IMR-90 (cell line): ENCODE measurements at regions not wholly inside any gene's neighbourhood (a gene's known extent, or its start where the extent isn't known, plus 50 kb on each side); places are given as distances from the start of the nearest gene placed in this dataset.

Experiments
- ATAC-seq: fragments of 200-7000 bp; cut with Tn5 transposase; 2 replicates; pipeline ENCODE4 v1.9.1; 2020; ENCODE audit warnings: low read depth, mild to moderate bottlenecking, moderate library complexity
- BruUV-seq: library from RNA; stranded (reverse); fragments of 400-500 nt; replicated peaks from 2 replicates; lab custom pipeline; 2021; lab: Mats Ljungman, UMichigan
- CTCF ChIA-PET: fragments of 300-600 bp; formaldehyde crosslinking; extraction: SDS; loops from one replicate; lab custom pipeline; 2021; ENCODE audit warnings: antibody characterized with exemption; lab: Yijun Ruan, JAX
- POLR2A ChIA-PET: fragments of 300-600 bp; sonication (Branson Sonifier 250); formaldehyde crosslinking; loops from one replicate; lab custom pipeline; 2022; ENCODE audit warnings: antibody characterized with exemption; ENCODE audit not compliant: unreplicated experiment; lab: Charles Lee
- DNase-seq: peaks from one replicate; pipeline ENCODE4 v3.0.0; 2013
- H2AFZ ChIP-seq: replicated peaks from 2 replicates; pipeline ENCODE3; 2013; ENCODE audit warnings: low read length, mild to moderate bottlenecking; ENCODE audit not compliant: poor library complexity
- H2AK5ac ChIP-seq: 2 replicates; pipeline ENCODE4 v1.6.1; 2013; ENCODE audit warnings: low read depth, low read length, inconsistent platforms
- H2AK9ac ChIP-seq: replicated peaks from 2 replicates; pipeline ENCODE3; 2013; ENCODE audit warnings: mild to moderate bottlenecking, low read depth, low read length, moderate library complexity; ENCODE audit not compliant: poor library complexity
- H2BK120ac ChIP-seq: 2 replicates; pipeline ENCODE4 v1.6.1; 2013; ENCODE audit warnings: low read depth, low read length, inconsistent platforms
- H2BK15ac ChIP-seq: 3 replicates; pipeline ENCODE4 v1.6.1; 2013; ENCODE audit warnings: low read depth, low read length, inconsistent platforms
- H2BK20ac ChIP-seq: 2 replicates; pipeline ENCODE4 v1.6.1; 2013; ENCODE audit warnings: low read depth, mild to moderate bottlenecking, inconsistent platforms, low read length, moderate library complexity
- H2BK5ac ChIP-seq: 2 replicates; pipeline ENCODE4 v1.6.1; 2013; ENCODE audit warnings: mild to moderate bottlenecking, low read depth, low read length, inconsistent platforms; ENCODE audit not compliant: poor library complexity, severe bottlenecking
- H3K14ac ChIP-seq: replicated peaks from 2 replicates; pipeline ENCODE4 v1.6.1; 2013; ENCODE audit warnings: low read depth, low read length, inconsistent platforms
- H3K18ac ChIP-seq: 2 replicates; pipeline ENCODE4 v1.6.1; 2013; ENCODE audit warnings: low read depth, low read length, control low read depth
- H3K23ac ChIP-seq: 2 replicates; pipeline ENCODE4 v1.6.1; 2013; ENCODE audit warnings: low read depth, low read length, inconsistent platforms
- H3K27ac ChIP-seq: 2 replicates; pipeline ENCODE4 v1.5.1; 2013; ENCODE audit warnings: mild to moderate bottlenecking, control low read depth, low read length; ENCODE audit not compliant: insufficient read depth
- H3K27me3 ChIP-seq: 2 replicates; pipeline ENCODE4 v1.6.1; 2013; ENCODE audit warnings: low read length; ENCODE audit not compliant: control insufficient read depth, insufficient read depth
- H3K36me3 ChIP-seq: 2 replicates; pipeline ENCODE4 v1.6.1; 2013; ENCODE audit warnings: low read length, mixed read lengths; ENCODE audit not compliant: control insufficient read depth, insufficient read depth
- H3K4ac ChIP-seq: 2 replicates; pipeline ENCODE4 v1.6.1; 2013; ENCODE audit warnings: low read depth, low read length, inconsistent platforms
- H3K4me1 ChIP-seq: 2 replicates; pipeline ENCODE4 v1.6.1; 2013; ENCODE audit warnings: low read length, mixed read lengths; ENCODE audit not compliant: control insufficient read depth, insufficient read depth
- H3K4me2 ChIP-seq: 2 replicates; pipeline ENCODE4 v1.6.1; 2013; ENCODE audit warnings: low read depth, mild to moderate bottlenecking, control low read depth, low read length, moderate library complexity
- H3K4me3 ChIP-seq: 2 replicates; pipeline ENCODE4 v1.5.1; 2013; ENCODE audit warnings: low read depth, mild to moderate bottlenecking, control low read depth, low read length, moderate library complexity; ENCODE audit not compliant: insufficient read depth
- H3K56ac ChIP-seq: 2 replicates; pipeline ENCODE4 v1.6.1; 2013; ENCODE audit warnings: low read length, inconsistent platforms; ENCODE audit not compliant: insufficient read depth; ENCODE audit errors: extremely low read depth
- H3K79me1 ChIP-seq, 2 experiments: 2 replicates each; pipeline ENCODE4 v1.6.1; 2013; ENCODE audit warnings: low read length in 2 of 2, inconsistent platforms in 1 of 2, low read depth in 1 of 2
- H3K9ac ChIP-seq: 2 replicates; pipeline ENCODE4 v1.6.1; 2013; ENCODE audit warnings: low read depth, low read length, control low read depth
- H3K9me1 ChIP-seq: 2 replicates; pipeline ENCODE4 v1.6.1; 2013; ENCODE audit warnings: low read length, inconsistent platforms; ENCODE audit not compliant: insufficient read depth
- H3K9me3 ChIP-seq: 2 replicates; pipeline ENCODE4 v1.6.1; 2013; ENCODE audit warnings: low read length; ENCODE audit not compliant: control insufficient read depth, insufficient read depth
- H4K20me1 ChIP-seq: 2 replicates; pipeline ENCODE4 v1.6.1; 2013; ENCODE audit warnings: low read length, inconsistent platforms; ENCODE audit not compliant: insufficient read depth
- H4K5ac ChIP-seq: 2 replicates; pipeline ENCODE4 v1.6.1; 2013; ENCODE audit warnings: mild to moderate bottlenecking, low read depth, low read length, control low read depth
- H4K8ac ChIP-seq, 2 experiments: 2 replicates each; pipeline ENCODE4 v1.6.1; 2013; ENCODE audit warnings: low read depth in 2 of 2, low read length in 2 of 2, control low read depth in 1 of 2, inconsistent platforms in 1 of 2
- H4K91ac ChIP-seq: 2 replicates; pipeline ENCODE4 v1.6.1; 2013; ENCODE audit warnings: low read depth, low read length, inconsistent platforms; ENCODE audit not compliant: insufficient read depth
- BHLHE40 ChIP-seq: fragments of 150-350 bp; IDR thresholded peaks from 2 replicates; pipeline ENCODE4 v1.6.1; 2016; ENCODE audit warnings: mild to moderate bottlenecking, low read depth, low read length
- CEBPB ChIP-seq: IDR thresholded peaks from 2 replicates; pipeline ENCODE4 v1.6.1; 2012; ENCODE audit warnings: low read depth, low read length, improper control_type of control experiment
- CHD1 ChIP-seq: IDR thresholded peaks from 2 replicates; pipeline ENCODE4 v1.6.1; 2012; ENCODE audit warnings: low read depth, low read length, improper control_type of control experiment
- CTCF ChIP-seq: conservative IDR thresholded peaks from 2 replicates; pipeline ENCODE4 v1.5.1; 2012; ENCODE audit warnings: mild to moderate bottlenecking, low read depth, low read length, improper control_type of control experiment
- ELK1 ChIP-seq: fragments of 150-350 bp; IDR thresholded peaks from 2 replicates; pipeline ENCODE4 v1.6.1; 2016; ENCODE audit warnings: low read depth, mild to moderate bottlenecking, low read length, moderate library complexity, borderline replicate concordance
- FOS ChIP-seq: fragments of 150-350 bp; IDR thresholded peaks from 2 replicates; pipeline ENCODE4 v1.6.1; 2016; ENCODE audit warnings: low read depth, low read length
- MAFK ChIP-seq: IDR thresholded peaks from 2 replicates; pipeline ENCODE4 v1.6.1; 2012; ENCODE audit warnings: low read depth, low read length, improper control_type of control experiment
- MAZ ChIP-seq: IDR thresholded peaks from 2 replicates; pipeline ENCODE4 v1.6.1; 2012; ENCODE audit warnings: low read depth, mild to moderate bottlenecking, low read length, improper control_type of control experiment, moderate library complexity, borderline replicate concordance
- MXI1 ChIP-seq: IDR thresholded peaks from 2 replicates; pipeline ENCODE4 v1.6.1; 2012; ENCODE audit warnings: low read depth, mild to moderate bottlenecking, low read length, moderate library complexity, borderline replicate concordance
- NFE2L2 ChIP-seq: fragments of 150-350 bp; IDR thresholded peaks from 2 replicates; pipeline ENCODE4 v1.6.1; 2016; ENCODE audit warnings: low read depth, mild to moderate bottlenecking, low read length
- POLR2A ChIP-seq: IDR thresholded peaks from 2 replicates; pipeline ENCODE4 v1.6.1; 2012; ENCODE audit warnings: mild to moderate bottlenecking, low read depth, low read length
- RAD21 ChIP-seq: IDR thresholded peaks from 2 replicates; pipeline ENCODE4 v1.6.1; 2012; ENCODE audit warnings: low read length, improper control_type of control experiment
- RCOR1 ChIP-seq: IDR thresholded peaks from 2 replicates; pipeline ENCODE4 v1.6.1; 2012; ENCODE audit warnings: mild to moderate bottlenecking, low read length, improper control_type of control experiment; ENCODE audit not compliant: insufficient replicate concordance
- RFX5 ChIP-seq: IDR thresholded peaks from 2 replicates; pipeline ENCODE4 v1.8.0; 2012; ENCODE audit warnings: low read depth, mild to moderate bottlenecking, low read length, moderate library complexity
- SMC3 ChIP-seq: fragments of 150-350 bp; IDR thresholded peaks from 2 replicates; pipeline ENCODE4 v1.6.1; 2016; ENCODE audit warnings: low read depth, mild to moderate bottlenecking, antibody characterized with exemption, low read length, moderate library complexity
- USF2 ChIP-seq: fragments of 150-350 bp; IDR thresholded peaks from 2 replicates; pipeline ENCODE4 v1.6.1; 2017; ENCODE audit warnings: mild to moderate bottlenecking, antibody characterized with exemption, low read length, low read depth
- WGBS, 2 experiments: methylation state at CpG; one replicate each; pipeline versions ENCODE4 v1.1.5 to v1.1.7; 2013; ENCODE audit warnings: missing lambda C conversion rate in 2 of 2; ENCODE audit not compliant: insufficient read length in 1 of 2; ENCODE audit errors: extremely low coverage in 2 of 2; 5-methylcytosine and 5-hydroxymethylcytosine counted together
- dilution Hi-C: fragments of 300-500 bp; cut with HindIII; formaldehyde crosslinking; loops from one replicate; pipeline ENCODE4 v1.14.3; 2018; ENCODE audit warnings: low sequenced_read_pairs; ENCODE audit not compliant: unreplicated experiment
- in situ Hi-C: fragments of 300-500 bp; cut with MboI; formaldehyde crosslinking; loops from 3 replicates; pipeline ENCODE4 v1.14.3; 2019; ENCODE audit warnings: low sequenced_read_pairs, inconsistent platforms, mixed read lengths
- intact Hi-C: fragments of 100-400 bp; cut with micrococcal nuclease; formaldehyde crosslinking; loops from 2 replicates; pipeline ENCODE4 v1.10.0; 2022

GRCh38 chr3:117356091-117356705 is 646.6 kb downstream of the TUSC7 start:
- no peak overlapping the region for H2AK9ac ChIP-seq
- no peak overlapping the region for H2AFZ ChIP-seq
- no peak overlapping the region for H3K27ac ChIP-seq
- H2BK20ac ChIP-seq: no peak overlapping the region
- in situ Hi-C loops (no loop called here), intact Hi-C loops (loop anchor here (10.0 kb wide), 1 partner anchor 581 kb away; no protein-coding TSS in a partner anchor), dilution Hi-C loops (no loop called here)
- no peaks in the 10 kb centered on the region for H3K9me3 ChIP-seq
- H3K9me1 ChIP-seq: no peaks in the 10 kb centered on the region
- ChIA-PET POLR2A (no interaction called here), CTCF (no interaction called here)
- H2BK15ac ChIP-seq: no peak overlapping the region
- H3K56ac ChIP-seq: no peak overlapping the region
- TF ChIP-seq NFE2L2: no peak
- no peak for TF ChIP-seq FOS
- TF ChIP-seq CTCF: no peak
- no peak for TF ChIP-seq RCOR1
- no peak for TF ChIP-seq MAFK
- TF ChIP-seq USF2: no peak
- TF ChIP-seq SMC3: no peak
- no peak for TF ChIP-seq CEBPB
- TF ChIP-seq MXI1: no peak
- TF ChIP-seq BHLHE40: no peak
- no peak for TF ChIP-seq ELK1
- TF ChIP-seq MAZ: no peak
- no peak for TF ChIP-seq RAD21
- no peak for TF ChIP-seq CHD1
- no peak for TF ChIP-seq RFX5
- TF ChIP-seq POLR2A: no peak
- no peak for ATAC-seq
- no peak overlapping the region for H4K91ac ChIP-seq
- no peak for DNase-seq
- no TSS peak for BruUV-seq
- H2BK5ac ChIP-seq: no peak overlapping the region
- H3K79me1 ChIP-seq: no peaks in the 10 kb centered on the region
- no peaks in the 10 kb centered on the region for H3K27me3 ChIP-seq
- H3K4me2 ChIP-seq: no peak overlapping the region
- no peak overlapping the region for H2AK5ac ChIP-seq
- no peak overlapping the region for H3K23ac ChIP-seq
- H3K4me1 ChIP-seq: no peaks in the 10 kb centered on the region
- H3K36me3 ChIP-seq: no peaks in the 10 kb centered on the region
- no CpG with 5 or more reads among the region's 4 CpGs for WGBS, 2 experiments
- no peak overlapping the region for H2BK120ac ChIP-seq
- H4K8ac ChIP-seq: no peak overlapping the region
- no peak overlapping the region for H3K18ac ChIP-seq
- H3K4ac ChIP-seq: no peak overlapping the region
- no peaks in the 10 kb centered on the region for H4K20me1 ChIP-seq
- H3K14ac ChIP-seq: no peak overlapping the region
- H4K5ac ChIP-seq: no peak overlapping the region
- H3K4me3 ChIP-seq: no peak overlapping the region
- no peak overlapping the region for H3K9ac ChIP-seq
